RWPE1 (cell line): ENCODE measurements at regions not wholly inside any gene's neighbourhood (a gene's known extent, or its start where the extent isn't known, plus 50 kb on each side); places are given as distances from the start of the nearest gene placed in this dataset.
"Not testable (repeated sequence)": the region's sequence is repeated elsewhere in the genome, so short reads cannot be mapped to it uniquely, and the experiment has no call there.

Source experiments
- CTCF ChIA-PET: fragments of 350-600 bp; sonication (Branson Sonifier 250); formaldehyde crosslinking; extraction: SDS; loops from one replicate; lab custom pipeline; 2021; lab: Yijun Ruan, JAX
- POLR2A ChIA-PET: fragments of 400-600 bp; formaldehyde crosslinking; extraction: SDS; loops from one replicate; lab custom pipeline; 2020; ENCODE audit warnings: antibody characterized with exemption; ENCODE audit not compliant: low non-redundant PET; lab: Yijun Ruan, JAX
- DNase-seq: peaks from one replicate; pipeline ENCODE4 v3.0.0; 2012; ENCODE audit warnings: low spot score
- H3K27ac ChIP-seq: fragments of 450-650 bp; 2 replicates; pipeline ENCODE4 v1.5.1; 2017
- CTCF ChIP-seq: fragments of 450-650 bp; conservative IDR thresholded peaks from 2 replicates; pipeline ENCODE4 v1.5.1; 2017; ENCODE audit warnings: low read depth, mild to moderate bottlenecking

DNA sequence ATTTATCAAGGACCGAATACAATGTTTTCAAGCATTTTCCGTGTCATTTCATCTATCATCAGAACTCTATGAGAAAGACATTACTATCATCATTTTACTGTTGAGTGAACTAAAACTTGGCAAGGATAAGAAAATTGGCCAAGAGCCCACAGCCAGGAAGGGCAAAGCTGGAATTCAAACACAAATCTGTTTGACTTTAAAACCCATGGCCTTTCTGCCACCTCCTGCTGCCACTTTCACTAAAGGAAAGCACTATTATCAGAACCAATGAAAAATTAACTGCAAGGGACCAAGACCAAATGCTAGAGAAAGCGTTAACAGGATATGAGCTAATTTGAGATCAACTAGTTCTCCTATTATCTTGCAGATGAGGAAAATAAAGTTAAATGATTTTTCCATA, 2759.2 kb downstream of the ARAP2 start:
- POLR2A ChIA-PET = no interaction called here
- no peak overlapping the region for H3K27ac ChIP-seq
- CTCF ChIA-PET = no interaction called here
- no peak for DNase-seq
- TF ChIP-seq CTCF = no peak

DNA sequence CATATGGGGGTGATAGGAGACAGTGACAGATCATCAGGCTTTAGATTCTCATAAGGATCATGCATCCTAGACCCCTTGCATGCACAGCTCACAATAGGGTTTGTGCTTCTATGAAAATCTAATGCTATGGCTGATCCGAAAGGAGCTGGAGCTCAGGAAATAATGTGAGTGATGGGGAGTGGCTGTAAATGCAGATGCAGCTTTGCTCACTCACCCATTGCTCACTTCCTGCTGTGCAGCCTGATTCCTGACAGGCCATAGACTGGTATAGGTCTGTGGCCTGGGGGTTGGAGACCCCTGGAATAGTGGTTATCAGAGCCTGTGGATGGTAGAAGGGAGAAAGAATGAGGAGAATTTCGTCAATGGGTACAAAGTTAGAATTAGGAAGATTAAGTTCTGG, 2751.1 kb downstream of the ARAP2 start:
- DNase-seq = no peak
- H3K27ac ChIP-seq = no peak overlapping the region
- CTCF ChIA-PET = no interaction called here
- no peak for TF ChIP-seq CTCF
- POLR2A ChIA-PET = no interaction called here

- ChIA-PET POLR2A (no interaction called here), CTCF (no interaction called here)
- no peak for TF ChIP-seq CTCF
- DNase-seq = no peak
- no peak overlapping the region for H3K27ac ChIP-seq
Observed at GRCh38 chr4:33494150-33494549, 2750.2 kb downstream of the ARAP2 start.

DNA sequence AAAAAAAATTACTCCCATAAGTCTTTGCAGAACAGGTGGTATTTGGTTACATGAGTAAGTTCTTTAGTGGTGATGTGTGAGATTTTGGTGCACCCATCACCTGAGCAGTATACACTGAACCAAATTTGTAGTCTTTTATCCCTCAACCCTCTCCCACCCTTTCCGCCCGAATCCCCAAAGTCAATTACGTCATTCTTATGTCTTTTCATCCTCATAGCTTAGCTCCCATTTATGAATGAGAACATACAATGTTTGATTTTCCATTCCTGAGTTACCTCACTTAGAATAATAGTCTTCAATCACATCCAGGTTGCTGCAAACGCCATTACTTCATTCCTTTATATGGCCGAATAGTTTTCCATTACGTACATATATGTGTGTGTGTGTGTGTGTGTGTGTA, 2742.7 kb downstream of the ARAP2 start:
- H3K27ac ChIP-seq, POLR2A ChIA-PET, DNase-seq, CTCF ChIA-PET: not testable (repeated sequence)

DNA sequence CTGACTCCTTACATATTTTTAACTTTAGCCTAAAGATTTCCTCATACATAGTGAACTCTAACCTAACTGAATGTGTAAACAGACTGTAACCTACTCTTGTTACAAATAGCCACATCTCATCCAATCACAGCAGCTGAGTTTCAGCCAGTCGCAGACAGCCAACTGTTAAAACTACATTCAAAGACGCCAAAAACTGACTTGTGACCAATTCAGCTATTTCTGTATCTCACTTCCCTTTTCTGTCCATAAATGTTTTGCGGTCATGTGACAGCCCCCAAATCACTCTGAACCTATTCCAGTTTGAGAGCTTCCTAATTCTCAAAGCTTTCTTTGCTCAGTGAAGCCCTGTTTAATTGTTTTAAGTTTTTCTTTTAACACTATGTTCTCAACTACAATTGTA, 2731.9 kb downstream of the ARAP2 start:
- no peak overlapping the region for H3K27ac ChIP-seq
- no peak for TF ChIP-seq CTCF
- no peak for DNase-seq
- CTCF ChIA-PET = no interaction called here
- POLR2A ChIA-PET = no interaction called here

- ChIA-PET CTCF (no interaction called here), POLR2A (no interaction called here)
- H3K27ac ChIP-seq = no peak overlapping the region
- no peak for DNase-seq
- TF ChIP-seq CTCF = no peak
Observed at GRCh38 chr4:33518856-33519255, 2725.5 kb downstream of the ARAP2 start.

- no peak for DNase-seq
- ChIA-PET POLR2A (no interaction called here), CTCF (no interaction called here)
- H3K27ac ChIP-seq = no peak overlapping the region
- TF ChIP-seq CTCF = no peak
Observed at GRCh38 chr4:33532821-33533220, 2711.5 kb downstream of the ARAP2 start.
